SKM-1 treated with dmso at 0.1 percent for 144 hours (cell line): ENCODE measurements at regions not wholly inside any gene's neighbourhood (a gene's known extent, or its start where the extent isn't known, plus 50 kb on each side); places are given as distances from the start of the nearest gene placed in this dataset.

Experiments used
- DNase-seq: peaks from one replicate; lab custom pipeline; 2025; ENCODE audit not compliant: unreplicated experiment; lab: John Stamatoyannopoulos, UW

GRCh38 chr9:86662890-86663468 is 284.3 kb downstream of the GAS1 start:
- no peak for DNase-seq

GRCh38 chr9:86660146-86660943 is 287.0 kb downstream of the GAS1 start:
- DNase-seq, result no peak

DNA sequence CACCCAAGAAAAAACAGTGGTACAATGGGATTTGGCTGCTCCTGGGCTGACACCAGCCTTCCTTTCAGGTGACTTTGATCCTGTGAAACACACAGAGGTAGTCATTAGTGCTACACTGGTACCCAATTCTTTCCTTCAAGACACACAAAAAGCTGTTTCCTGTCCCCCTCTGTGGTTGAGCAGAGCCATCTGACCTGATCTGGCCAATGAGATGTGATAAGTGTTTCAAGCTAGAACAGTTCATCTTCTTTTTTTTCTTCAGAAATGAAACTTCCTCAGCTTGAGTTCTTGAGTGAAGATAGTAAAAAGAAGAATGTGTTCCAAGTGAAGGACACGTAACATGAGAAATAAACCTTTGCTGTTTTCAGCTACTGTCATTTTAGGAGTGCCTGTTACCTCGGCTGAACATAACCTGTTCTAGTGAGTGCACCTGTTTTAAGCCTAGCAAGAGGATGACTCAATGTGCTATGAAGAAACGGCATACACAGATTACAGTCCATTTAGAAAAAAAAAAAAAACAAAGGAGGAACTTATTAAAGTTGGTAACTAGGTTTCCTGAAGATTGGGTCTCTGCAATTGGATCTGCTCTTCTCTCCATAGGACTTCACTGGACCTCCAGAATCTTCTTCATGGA is 287.8 kb downstream of the GAS1 start:
- DNase-seq, result no peak

DNA sequence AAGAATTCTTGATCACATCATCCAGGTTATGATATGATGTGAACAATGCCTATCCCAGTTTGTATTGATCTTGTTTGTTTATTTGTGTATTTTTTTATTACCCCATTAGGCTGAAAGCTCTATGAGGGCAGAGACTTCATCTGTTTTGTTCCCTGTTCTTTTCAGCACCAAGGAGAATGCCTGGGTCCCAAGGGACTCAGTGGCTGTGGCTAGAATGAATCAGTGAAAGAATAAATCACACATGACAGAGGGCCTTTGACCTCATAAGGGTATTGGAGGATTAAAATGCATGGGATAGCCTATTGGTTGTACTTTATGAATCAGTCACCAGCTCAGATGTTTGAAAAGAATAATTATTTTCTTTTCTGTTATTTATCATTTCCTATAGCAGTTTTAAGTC is 292.2 kb downstream of the GAS1 start:
- no peak for DNase-seq

DNA sequence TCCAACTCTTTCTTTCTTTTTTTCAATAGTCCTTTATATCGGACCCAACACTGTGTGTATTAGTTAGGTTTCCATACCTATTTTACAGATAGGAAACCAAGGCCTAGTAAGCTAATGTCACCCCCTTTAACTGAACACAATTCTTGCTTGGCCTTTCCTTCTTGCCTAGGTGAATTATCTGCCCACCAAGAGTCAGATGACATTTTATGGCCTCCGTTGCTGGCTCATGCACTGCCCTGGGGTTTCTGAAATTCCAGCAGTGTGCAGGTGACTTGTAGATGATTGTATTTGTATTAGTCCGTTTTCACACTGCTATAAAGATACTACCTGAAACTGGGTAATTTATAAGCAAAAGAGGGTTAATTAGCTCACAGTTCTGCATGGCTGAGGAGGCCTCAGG is 293.8 kb downstream of the GAS1 start:
- no peak for DNase-seq

DNA sequence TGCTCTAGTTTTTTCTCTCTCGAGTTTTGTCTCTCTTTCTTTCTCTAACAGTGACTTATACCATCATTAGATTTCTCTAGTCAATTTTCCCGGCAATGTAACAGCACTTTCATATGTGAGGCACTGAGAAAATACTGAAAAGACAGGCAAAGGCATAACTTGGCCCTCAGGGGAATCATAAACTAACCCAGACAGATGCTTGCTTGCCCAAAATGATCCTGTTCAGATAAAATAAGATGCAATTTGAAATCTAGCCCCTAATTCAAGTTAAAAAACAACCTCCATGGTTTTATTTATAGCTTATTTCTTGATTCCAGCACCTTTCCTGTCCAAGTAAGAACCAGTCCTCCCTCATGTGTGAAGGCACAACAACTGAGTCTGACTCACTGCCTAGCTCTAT is 294.6 kb downstream of the GAS1 start:
- no peak for DNase-seq

GRCh38 chr9:86649913-86650312 is 295.7 kb upstream of the TUT7 start:
- no peak for DNase-seq

DNA sequence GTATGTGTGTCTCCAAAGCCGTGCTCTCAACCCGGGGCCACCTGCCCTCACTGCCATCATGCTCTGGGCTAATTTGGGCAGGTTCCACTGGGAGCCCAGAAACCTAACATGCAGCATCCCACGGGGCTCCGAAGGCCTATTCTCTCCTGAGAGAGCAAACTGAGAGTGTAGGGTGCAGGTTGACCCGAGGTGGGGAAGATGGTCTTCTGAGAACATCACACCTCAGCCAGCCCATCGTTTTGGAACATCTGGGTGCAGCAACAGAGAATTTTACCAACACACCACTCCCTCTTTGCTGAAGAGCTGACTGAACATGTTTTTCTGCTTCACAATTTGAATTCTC is 294.6 kb upstream of the TUT7 start:
- no peak for DNase-seq

DNA sequence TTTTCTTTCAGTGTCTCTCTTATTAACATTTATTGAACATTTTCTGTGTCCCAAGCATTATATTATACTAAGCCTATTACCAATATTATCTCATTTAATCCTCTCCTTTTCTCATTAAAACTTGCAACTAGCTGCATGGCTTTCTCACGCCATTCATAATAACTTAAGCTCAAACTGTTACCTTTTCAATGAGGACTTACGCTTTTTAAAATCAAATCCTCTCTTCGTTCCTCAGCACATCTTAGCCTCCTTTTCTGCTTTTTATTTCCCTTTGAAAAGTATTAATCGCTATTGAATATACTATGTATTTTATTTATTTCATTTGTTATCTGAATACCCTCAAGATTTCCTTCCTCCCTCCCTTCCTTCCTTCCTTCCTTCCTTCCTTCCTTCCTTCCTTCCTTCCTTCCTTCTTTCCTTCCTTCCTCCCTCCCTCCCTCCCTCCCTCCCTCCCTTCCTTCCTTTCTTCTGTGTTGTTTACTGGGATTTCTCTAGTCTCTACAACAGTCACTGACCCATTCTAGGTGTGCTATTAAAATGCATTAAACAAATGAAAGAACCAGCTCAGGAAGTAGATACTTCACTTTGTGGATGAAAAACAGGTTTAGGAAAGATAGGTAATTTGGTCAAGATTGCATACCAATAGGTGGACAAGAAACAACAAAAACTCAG is 294.1 kb upstream of the TUT7 start:
- no peak for DNase-seq

DNA sequence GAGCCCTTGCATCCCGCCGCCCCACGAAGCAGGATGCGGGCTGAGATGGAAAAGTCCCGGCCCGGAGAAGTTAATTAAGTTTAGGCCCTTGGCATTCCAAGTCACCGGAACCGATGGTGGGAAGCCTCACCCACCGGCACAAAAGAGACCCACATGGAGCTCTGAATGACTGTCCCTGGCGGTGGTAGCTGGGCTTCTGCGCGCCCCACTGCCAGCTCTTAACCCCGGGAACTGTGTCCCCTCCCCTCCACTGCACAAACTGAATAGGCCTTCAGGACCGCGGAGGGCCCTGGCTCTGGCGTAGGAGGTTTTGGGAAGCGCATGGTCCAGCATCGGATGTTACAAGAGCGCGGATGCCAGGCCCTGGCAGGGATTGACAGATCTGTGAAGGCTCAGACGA is 291.1 kb upstream of the TUT7 start:
- DNase-seq, result no peak

GRCh38 chr9:86644675-86645034 is 290.4 kb upstream of the TUT7 start:
- no peak for DNase-seq

GRCh38 chr9:86643946-86644674 is 289.9 kb upstream of the TUT7 start:
- no peak for DNase-seq

GRCh38 chr9:86642721-86643120 is 288.5 kb upstream of the TUT7 start:
- no peak for DNase-seq

DNA sequence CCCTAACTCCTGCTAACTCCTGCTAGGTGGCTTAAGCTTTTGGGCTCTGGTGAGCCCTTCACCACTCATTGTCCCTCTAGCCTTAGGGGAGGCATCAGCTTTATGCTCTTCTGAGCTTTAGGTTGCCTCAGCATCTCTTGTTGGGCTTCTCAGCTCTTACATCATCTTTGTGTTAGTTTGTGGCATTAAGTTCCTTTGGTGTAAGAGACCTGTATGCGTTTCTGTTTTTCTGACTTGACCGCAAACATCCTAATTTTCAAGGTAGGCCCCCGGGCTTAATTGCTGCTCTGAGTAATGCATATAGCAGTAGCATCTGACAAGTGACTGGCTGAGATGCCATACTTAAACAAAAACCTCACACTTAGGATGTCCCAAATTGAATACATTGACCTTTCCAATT is 287.8 kb upstream of the TUT7 start:
- DNase-seq, result no peak

DNA sequence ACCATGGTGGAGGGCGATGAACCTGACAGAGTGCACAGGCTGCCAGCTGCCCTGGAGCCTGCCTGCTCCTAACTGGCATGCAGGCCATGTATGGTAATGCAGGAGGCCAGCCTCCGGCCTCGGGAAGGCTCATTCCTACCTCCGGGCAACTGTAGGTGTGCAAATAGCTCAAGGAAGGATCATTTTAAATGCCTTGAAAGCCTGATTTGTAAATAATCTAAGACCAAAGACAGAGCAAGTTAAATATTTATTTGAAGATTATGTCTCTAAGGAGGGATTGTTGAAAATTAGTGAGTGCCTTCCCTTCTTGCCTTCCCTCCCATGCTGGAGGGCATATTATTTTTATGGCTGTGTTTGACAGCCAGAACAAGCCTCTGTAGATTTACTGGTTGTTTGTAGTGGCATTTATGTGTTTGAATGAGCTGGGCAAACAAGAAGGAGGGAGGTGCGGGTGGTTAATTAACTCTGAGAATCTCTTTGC is 285.7 kb upstream of the TUT7 start:
- no peak for DNase-seq

DNA sequence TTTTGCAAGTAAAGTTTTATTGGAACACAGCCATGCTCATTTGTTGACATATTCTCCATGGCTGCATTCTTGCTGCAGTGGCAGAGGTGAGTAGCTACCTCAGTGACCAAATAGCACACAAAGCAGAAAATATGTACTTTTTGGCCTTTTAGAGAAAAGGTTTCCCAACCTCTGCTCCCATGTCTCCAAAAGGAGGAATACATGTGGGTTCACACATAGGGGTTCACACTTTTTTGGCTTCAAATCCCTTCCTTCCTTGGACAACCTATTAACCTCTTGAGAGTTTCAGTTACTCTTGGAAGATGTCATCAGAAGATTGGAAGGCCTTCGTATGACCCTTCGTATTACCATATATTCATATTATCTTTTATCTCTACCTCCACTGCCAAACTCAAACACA is 285.1 kb upstream of the TUT7 start:
- no peak for DNase-seq

GRCh38 chr9:86638109-86638508 is 283.9 kb upstream of the TUT7 start:
- DNase-seq, result no peak

DNA sequence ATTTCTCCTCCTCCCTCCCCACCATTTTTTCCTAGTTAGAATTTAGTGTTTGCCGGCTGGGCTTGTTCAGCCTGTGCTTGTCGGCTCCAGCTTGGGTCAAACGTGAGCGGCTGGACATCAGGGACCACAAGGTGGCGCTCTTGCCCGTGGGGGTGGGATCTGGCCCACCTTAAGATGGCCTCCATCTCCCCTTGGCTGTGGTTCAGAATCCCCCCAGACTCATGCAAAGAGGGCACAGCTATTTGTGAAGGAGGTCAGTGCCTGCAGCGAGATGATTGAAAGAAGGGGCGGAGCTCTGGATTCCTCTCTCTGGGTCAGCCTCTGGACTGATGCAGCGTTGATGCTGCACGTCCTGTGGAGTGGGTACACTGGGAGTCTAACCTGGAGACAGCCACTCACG is 283.3 kb upstream of the TUT7 start:
- no peak for DNase-seq

GRCh38 chr9:86636519-86636918 is 282.3 kb upstream of the TUT7 start:
- DNase-seq, result no peak

GRCh38 chr9:86636038-86636437 is 281.8 kb upstream of the TUT7 start:
- DNase-seq, result no peak

GRCh38 chr9:86634501-86634900 is 280.3 kb upstream of the TUT7 start:
- no peak for DNase-seq
